HCT116 (cell line): ENCODE measurements at regions not wholly inside any gene's neighbourhood (a gene's known extent, or its start where the extent isn't known, plus 50 kb on each side); places are given as distances from the start of the nearest gene placed in this dataset.

ENCODE experiments used
- ATAC-seq: fragments of 200-7000 bp; cut with Tn5 transposase; 2 replicates; pipeline ENCODE4 v1.9.1; 2020; ENCODE audit warnings: mild to moderate bottlenecking, moderate library complexity
- BruUV-seq: library from RNA; stranded (reverse); fragments of 400-500 nt; replicated peaks from 2 replicates; lab custom pipeline; 2021; lab: Mats Ljungman, UMichigan
- CTCF ChIA-PET: fragments of 300-600 bp; sonication (Branson Sonifier 250); formaldehyde crosslinking; loops from one replicate; lab custom pipeline; 2021; ENCODE audit warnings: antibody characterized with exemption; lab: Charles Lee
- POLR2A ChIA-PET: fragments of 300-600, 350-600 bp; sonication (Branson Sonifier 250); formaldehyde crosslinking; loops from one replicate; lab custom pipeline; 2021; ENCODE audit warnings: antibody characterized with exemption; lab: Charles Lee
- RAD21 ChIA-PET, 2 experiments: fragments of 300-600 bp; sonication (Branson Sonifier 250); formaldehyde crosslinking; loops; one replicate each; lab custom pipeline; 2023; ENCODE audit warnings: low total read pairs in 2 of 2; ENCODE audit not compliant: uncharacterized antibody in 2 of 2, unreplicated experiment in 2 of 2, low non-redundant PET in 1 of 2; lab: Charles Lee
- DNase-seq: peaks from one replicate; pipeline ENCODE4 v3.0.0-alpha.2; 2010; ENCODE audit warnings: low read depth, low spot score
- H2AFZ ChIP-seq: fragments of 200-600 bp; shearing (Covaris generic), sonication (generic); 2 replicates; pipeline ENCODE4 v1.6.1; 2017; ENCODE audit warnings: low read depth, mixed run types, mixed read lengths, antibody characterized with exemption, low read length; ENCODE audit not compliant: poor library complexity, severe bottlenecking
- H3K27ac ChIP-seq: 2 replicates; pipeline ENCODE4 v1.5.1; 2012; ENCODE audit warnings: low read depth, low read length
- H3K27me3 ChIP-seq: fragments of 200-600 bp; sonication (generic); 2 replicates; pipeline ENCODE4 v1.6.1; 2016; ENCODE audit warnings: mixed run types, low read length, mixed read lengths; ENCODE audit not compliant: insufficient read depth
- H3K36me3 ChIP-seq, 2 experiments: fragments of 200-500 bp in 1 of 2; fragments of 200-600 bp in 1 of 2; sonication (Bioruptor generic) in 1 of 2; sonication (generic) in 1 of 2; 2 replicates each; pipeline versions ENCODE4 v1.5.1 to v1.6.1; 2014 to 2016; ENCODE audit warnings: low read length in 2 of 2, inconsistent platforms in 1 of 2, mixed read lengths in 1 of 2, mixed run types in 1 of 2; ENCODE audit not compliant: insufficient read depth in 2 of 2, control insufficient read depth in 1 of 2
- H3K4me1 ChIP-seq, 2 experiments: fragments of 200-600 bp in 1 of 2; sonication (generic) in 1 of 2; 2 replicates each; pipeline versions ENCODE4 v1.5.1 to v1.6.1; 2012 to 2017; ENCODE audit warnings: low read length in 2 of 2, inconsistent platforms in 1 of 2, mild to moderate bottlenecking in 1 of 2, mixed read lengths in 1 of 2, mixed run types in 1 of 2, moderate library complexity in 1 of 2; ENCODE audit not compliant: insufficient read depth in 2 of 2, control insufficient read depth in 1 of 2
- H3K4me2 ChIP-seq: fragments of 200-600 bp; sonication (generic); 2 replicates; pipeline ENCODE4 v1.6.1; 2017; ENCODE audit warnings: mixed run types, low read length, mixed read lengths
- H3K4me3 ChIP-seq, 2 experiments: fragments of 200-600 bp in 1 of 2; sonication (generic) in 1 of 2; replicated peaks in 1 of 2; 2 replicates each; pipeline ENCODE4 v1.5.1; 2011 to 2016; ENCODE audit warnings: low read length in 2 of 2, control low read depth in 1 of 2, low read depth in 1 of 2, mild to moderate bottlenecking in 1 of 2, mixed read lengths in 1 of 2, mixed run types in 1 of 2
- H3K79me2 ChIP-seq: fragments of 200-600 bp; sonication (generic); 2 replicates; pipeline ENCODE4 v1.6.1; 2017; ENCODE audit warnings: mild to moderate bottlenecking, mixed run types, low read length, moderate library complexity, mixed read lengths; ENCODE audit not compliant: insufficient read depth
- H3K9ac ChIP-seq: fragments of 200-600 bp; sonication (generic); 2 replicates; pipeline ENCODE4 v1.6.1; 2016; ENCODE audit warnings: low read length, mixed read lengths
- H3K9me2 ChIP-seq: fragments of 200-600 bp; sonication (generic), shearing (Covaris generic); 2 replicates; pipeline ENCODE4 v1.6.1; 2017; ENCODE audit warnings: mixed run types, mild to moderate bottlenecking, moderate library complexity; ENCODE audit not compliant: insufficient read depth
- H3K9me3 ChIP-seq, 2 experiments: fragments of 200-500 bp in 1 of 2; fragments of 200-600 bp in 1 of 2; sonication (Bioruptor generic) in 1 of 2; sonication (generic) in 1 of 2; 2 replicates each; pipeline ENCODE4 v1.6.1; 2014 to 2017; ENCODE audit warnings: low read length in 2 of 2, mixed read lengths in 2 of 2, inconsistent platforms in 1 of 2, low read depth in 1 of 2, mild to moderate bottlenecking in 1 of 2, mixed run types in 1 of 2, moderate library complexity in 1 of 2; ENCODE audit not compliant: control insufficient read depth in 1 of 2, insufficient read depth in 1 of 2
- H4K20me1 ChIP-seq: fragments of 200-600 bp; sonication (generic), shearing (Covaris generic); 2 replicates; pipeline ENCODE4 v1.6.1; 2017; ENCODE audit warnings: mixed run types, mild to moderate bottlenecking, moderate library complexity; ENCODE audit not compliant: insufficient read depth
- CEBPB ChIP-seq: IDR thresholded peaks from 2 replicates; pipeline ENCODE4 v1.6.1; 2012; ENCODE audit warnings: low read depth
- EGR1 ChIP-seq: IDR thresholded peaks from 2 replicates; pipeline ENCODE4 v1.6.1; 2012; ENCODE audit warnings: low read depth
- MAX ChIP-seq: IDR thresholded peaks from 2 replicates; pipeline ENCODE4 v1.6.1; 2012
- REST ChIP-seq: IDR thresholded peaks from 2 replicates; pipeline ENCODE4 v1.6.1; 2012; ENCODE audit warnings: low read depth
- SRF ChIP-seq: IDR thresholded peaks from 2 replicates; pipeline ENCODE4 v1.6.1; 2012; ENCODE audit warnings: low read depth
- intact Hi-C: fragments of 100-400 bp; cut with micrococcal nuclease; formaldehyde crosslinking; loops from 2 replicates; pipeline ENCODE4 v1.10.0; 2022

- TF ChIP-seq REST, result no peak
- TF ChIP-seq MAX, result no peak
- no peak for TF ChIP-seq CEBPB
Observed at GRCh38 chr3:59570806-59571205, 521.0 kb upstream of the CFAP20DC start (continued).

- DNase-seq (no peak), ATAC-seq (no peak)
- Histone ChIP-seq H3K9me3 (no peaks in the 10 kb centered on the region), H3K36me3 (no peaks in the 10 kb centered on the region), H3K27ac (no peak overlapping the region), H3K79me2 (no peaks in the 10 kb centered on the region), H3K9me2 (no peaks in the 10 kb centered on the region), H3K27me3 (peaks cover 33% of the 10 kb centered on the region), H3K4me3 (no peak overlapping the region), H3K4me1 (no peaks in the 10 kb centered on the region), H3K9ac (no peak overlapping the region), H2AFZ (no peak overlapping the region), H4K20me1 (no peaks in the 10 kb centered on the region), H3K4me2 (no peak overlapping the region)
- TF ChIP-seq SRF (no peak), REST (no peak), EGR1 (no peak)
- CTCF ChIA-PET, result no interaction called here
- POLR2A ChIA-PET, result no interaction called here
- RAD21 ChIA-PET, result no interaction called here
- intact Hi-C loops, result no loop called here
- no TSS peak for BruUV-seq
Observed at GRCh38 chr3:59567661-59568060, 517.8 kb upstream of the CFAP20DC start.
